Endothelial cell of umbilical vein (primary cell): ENCODE measurements at regions not wholly inside any gene's neighbourhood (a gene's known extent, or its start where the extent isn't known, plus 50 kb on each side); places are given as distances from the start of the nearest gene placed in this dataset.

Source experiments
- BruUV-seq: library from RNA; stranded (reverse); fragments of 400-500 nt; replicated peaks from 2 replicates; lab custom pipeline; 2021; lab: Mats Ljungman, UMichigan
- CTCF ChIA-PET: fragments of 300-600, 350-600 bp; sonication (Branson Sonifier 250); formaldehyde crosslinking; loops from one replicate; lab custom pipeline; 2021; ENCODE audit warnings: antibody characterized with exemption, inconsistent platforms; lab: Charles Lee
- POLR2A ChIA-PET: fragments of 300-600, 350-600 bp; sonication (Branson Sonifier 250); formaldehyde crosslinking; loops from one replicate; lab custom pipeline; 2021; ENCODE audit warnings: antibody characterized with exemption, inconsistent platforms; lab: Charles Lee
- DNase-seq: peaks from one replicate; pipeline ENCODE4 v3.0.0-alpha.2; 2011; ENCODE audit warnings: low read depth, low spot score
- FAIRE-seq: peaks from 2 replicates; lab custom pipeline; 2011; peaks lifted over from hg19 to GRCh38; lab: Jason Lieb, UNC
- H2AFZ ChIP-seq: 2 replicates; pipeline ENCODE4 v1.6.0; 2012; ENCODE audit warnings: low read depth, low read length, control low read depth, inconsistent platforms
- H3K27ac ChIP-seq: 2 replicates; pipeline ENCODE4 v1.5.1; 2011; ENCODE audit warnings: low read depth, mild to moderate bottlenecking, control low read depth, low read length, moderate library complexity; ENCODE audit not compliant: insufficient read depth
- H3K27me3 ChIP-seq, 2 experiments: 2 replicates each; pipeline versions ENCODE4 v1.6.0 to v1.6.1; 2011; ENCODE audit warnings: low read length in 2 of 2, mixed read lengths in 1 of 2; ENCODE audit not compliant: control insufficient read depth in 2 of 2, insufficient read depth in 2 of 2
- H3K36me3 ChIP-seq, 2 experiments: 2 replicates in 1 of 2; 3 replicates in 1 of 2; pipeline ENCODE4 v1.5.1; 2011; ENCODE audit warnings: low read length in 2 of 2, mild to moderate bottlenecking in 1 of 2, moderate library complexity in 1 of 2; ENCODE audit not compliant: control insufficient read depth in 2 of 2, insufficient read depth in 2 of 2; ENCODE audit errors: extremely low read depth in 1 of 2
- H3K4me1 ChIP-seq: 3 replicates; pipeline ENCODE4 v1.5.1; 2011; ENCODE audit warnings: mild to moderate bottlenecking, low read length; ENCODE audit not compliant: control insufficient read depth, insufficient read depth; ENCODE audit errors: extremely low read depth
- H3K4me2 ChIP-seq: 2 replicates; pipeline ENCODE4 v1.6.1; 2011; ENCODE audit warnings: low read length, control low read depth, mixed read lengths; ENCODE audit not compliant: insufficient read depth
- H3K4me3 ChIP-seq, 3 experiments: fragments of 200-600 bp in 1 of 3; sonication (generic), shearing (Covaris generic) in 1 of 3; replicated peaks in 1 of 3; 2 replicates each; pipeline ENCODE4 v1.5.1; 2011 to 2016; ENCODE audit warnings: control low read depth in 3 of 3, low read length in 3 of 3, mild to moderate bottlenecking in 2 of 3, inconsistent platforms in 1 of 3, low read depth in 1 of 3, moderate library complexity in 1 of 3; ENCODE audit not compliant: insufficient read depth in 1 of 3
- H3K79me2 ChIP-seq: 2 replicates; pipeline ENCODE4 v1.6.0; 2012; ENCODE audit warnings: low read length, inconsistent platforms; ENCODE audit not compliant: control insufficient read depth, insufficient read depth
- H3K9ac ChIP-seq: replicated peaks from 2 replicates; pipeline ENCODE3; 2011; ENCODE audit warnings: low read length, control low read depth; ENCODE audit not compliant: insufficient read depth; ENCODE audit errors: extremely low read depth
- H3K9me1 ChIP-seq: replicated peaks from 3 replicates; pipeline ENCODE4 v1.6.0; 2011; ENCODE audit warnings: mild to moderate bottlenecking, low read length; ENCODE audit not compliant: control insufficient read depth, insufficient read depth; ENCODE audit errors: extremely low read depth
- H3K9me3 ChIP-seq: replicated peaks from 2 replicates; pipeline ENCODE4 v1.5.1; 2012; ENCODE audit warnings: low read length, inconsistent platforms; ENCODE audit not compliant: control insufficient read depth, insufficient read depth
- H4K20me1 ChIP-seq: replicated peaks from 2 replicates; pipeline ENCODE3; 2011; ENCODE audit warnings: mild to moderate bottlenecking, low read length; ENCODE audit not compliant: control insufficient read depth, insufficient read depth; ENCODE audit errors: extremely low read depth
- GATA2 ChIP-seq: IDR thresholded peaks from 2 replicates; pipeline ENCODE4 v1.7.0; 2011; ENCODE audit warnings: low read depth, mild to moderate bottlenecking, moderate library complexity, mixed read lengths, low read length; ENCODE audit not compliant: insufficient read length, insufficient read depth
- POLR2AphosphoS5 ChIP-seq: IDR thresholded peaks from 2 replicates; pipeline ENCODE4 v1.6.1; 2012; ENCODE audit warnings: low read depth, mild to moderate bottlenecking, control low read depth, low read length, moderate library complexity; ENCODE audit not compliant: insufficient read depth
- dilution Hi-C: fragments of 300-500 bp; cut with MboI; formaldehyde crosslinking; loops from one replicate; pipeline ENCODE4 v1.15.0; 2019; ENCODE audit warnings: low sequenced_read_pairs; ENCODE audit not compliant: extremely low pct_ligation_motif_present
- intact Hi-C: fragments of 100-400 bp; cut with micrococcal nuclease; formaldehyde crosslinking; loops from one replicate; pipeline ENCODE4 v1.10.0; 2022

DNA sequence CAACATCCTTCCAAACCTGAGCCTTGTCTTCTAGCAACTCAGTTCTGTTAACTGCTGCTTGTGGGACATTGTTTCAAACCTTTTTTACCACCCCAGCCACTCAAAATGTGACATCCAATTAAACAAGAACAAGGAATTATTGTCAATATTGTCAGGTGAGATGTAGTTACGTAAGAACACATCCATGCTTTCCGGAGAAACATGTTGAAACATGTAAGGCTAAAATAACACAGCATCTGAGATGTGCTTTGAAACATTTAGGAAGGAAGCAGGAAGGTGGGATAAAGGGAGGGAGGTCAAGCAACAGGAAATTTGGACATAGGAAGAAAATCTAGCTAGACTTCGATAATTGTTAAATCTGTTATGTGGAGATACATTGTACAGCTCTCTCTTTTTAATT, 50.9 kb upstream of the PRICKLE2 start:
- POLR2A ChIA-PET: no interaction called here
- TF ChIP-seq GATA2 (no peak), POLR2AphosphoS5 (no peak)
- Histone ChIP-seq H3K9me1 (no peaks in the 10 kb centered on the region), H3K4me1 (peaks cover 4% of the 10 kb centered on the region), H3K36me3 (no peaks in the 10 kb centered on the region), H4K20me1 (no peaks in the 10 kb centered on the region), H3K4me3 (no peak overlapping the region), H3K79me2 (no peaks in the 10 kb centered on the region), H2AFZ (no peak overlapping the region), H3K27me3 (peaks cover 3 to 13% of the 10 kb centered on the region in 2 experiments), H3K9me3 (no peaks in the 10 kb centered on the region), H3K4me2 (no peak overlapping the region), H3K9ac (no peak overlapping the region), H3K27ac (no peak overlapping the region)
- DNase-seq: no peak
- FAIRE-seq: peak; percentile 38
- no TSS peak for BruUV-seq
- CTCF ChIA-PET: interaction anchor here (1.1 kb wide), 1 partner anchor 10 kb away, joined by 3 read pairs; no protein-coding TSS in a partner anchor
- intact Hi-C loops: no loop called here
- dilution Hi-C loops: no loop called here
